Endothelial cell of umbilical vein (primary cell): ENCODE measurements at regions not wholly inside any gene's neighbourhood (a gene's known extent, or its start where the extent isn't known, plus 50 kb on each side); places are given as distances from the start of the nearest gene placed in this dataset.

Source experiments
- POLR2A ChIP-seq: IDR thresholded peaks from 2 replicates; pipeline ENCODE4 v1.6.1; 2012; ENCODE audit warnings: low read depth, mild to moderate bottlenecking, control low read depth, low read length
- POLR2AphosphoS5 ChIP-seq: IDR thresholded peaks from 2 replicates; pipeline ENCODE4 v1.6.1; 2012; ENCODE audit warnings: low read depth, mild to moderate bottlenecking, control low read depth, low read length, moderate library complexity; ENCODE audit not compliant: insufficient read depth
- TF ChIP-seq, protein P1 (sequence below), 2 donors: IDR thresholded peaks; 1 replicate in 1 of 2; 2 replicates in 1 of 2; pipeline ENCODE4 v1.5.1; 2011; ENCODE audit warnings: low read length in 2 of 2, mild to moderate bottlenecking in 2 of 2, moderate library complexity in 2 of 2, control low read depth in 1 of 2, inconsistent platforms in 1 of 2, low read depth in 1 of 2; ENCODE audit not compliant: insufficient read depth in 1 of 2; ENCODE audit errors: extremely low read depth in 1 of 2
- TF ChIP-seq, protein P2 (sequence below): IDR thresholded peaks from 2 replicates; pipeline ENCODE4 v1.6.1; 2011; ENCODE audit not compliant: insufficient read depth, insufficient read length

- TF ChIP-seq, protein P1, sequence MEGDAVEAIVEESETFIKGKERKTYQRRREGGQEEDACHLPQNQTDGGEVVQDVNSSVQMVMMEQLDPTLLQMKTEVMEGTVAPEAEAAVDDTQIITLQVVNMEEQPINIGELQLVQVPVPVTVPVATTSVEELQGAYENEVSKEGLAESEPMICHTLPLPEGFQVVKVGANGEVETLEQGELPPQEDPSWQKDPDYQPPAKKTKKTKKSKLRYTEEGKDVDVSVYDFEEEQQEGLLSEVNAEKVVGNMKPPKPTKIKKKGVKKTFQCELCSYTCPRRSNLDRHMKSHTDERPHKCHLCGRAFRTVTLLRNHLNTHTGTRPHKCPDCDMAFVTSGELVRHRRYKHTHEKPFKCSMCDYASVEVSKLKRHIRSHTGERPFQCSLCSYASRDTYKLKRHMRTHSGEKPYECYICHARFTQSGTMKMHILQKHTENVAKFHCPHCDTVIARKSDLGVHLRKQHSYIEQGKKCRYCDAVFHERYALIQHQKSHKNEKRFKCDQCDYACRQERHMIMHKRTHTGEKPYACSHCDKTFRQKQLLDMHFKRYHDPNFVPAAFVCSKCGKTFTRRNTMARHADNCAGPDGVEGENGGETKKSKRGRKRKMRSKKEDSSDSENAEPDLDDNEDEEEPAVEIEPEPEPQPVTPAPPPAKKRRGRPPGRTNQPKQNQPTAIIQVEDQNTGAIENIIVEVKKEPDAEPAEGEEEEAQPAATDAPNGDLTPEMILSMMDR (IDR thresholded peaks at IDR 0.05; ENCODE audit: extremely low read depth in 1 of 2, insufficient read depth in 1 of 2, low read depth in 1 of 2, low read length in 2 of 2): no peak
- TF ChIP-seq POLR2A: no peak
- no peak for TF ChIP-seq POLR2AphosphoS5
- TF ChIP-seq, protein P2, sequence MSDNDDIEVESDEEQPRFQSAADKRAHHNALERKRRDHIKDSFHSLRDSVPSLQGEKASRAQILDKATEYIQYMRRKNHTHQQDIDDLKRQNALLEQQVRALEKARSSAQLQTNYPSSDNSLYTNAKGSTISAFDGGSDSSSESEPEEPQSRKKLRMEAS: no peak
These were observed 89.4 kb downstream of the OAT start for GRCh38 chr10:124329362-124329761.
